ENCODE measurements at regions not wholly inside any gene's neighbourhood (a gene's known extent, or its start where the extent isn't known, plus 50 kb on each side); places are given as distances from the start of the nearest gene placed in this dataset.
A peak's percentile ranks its signal among the peaks of the same experiment; 100 is the strongest.
"Not testable (repeated sequence)": the region's sequence is repeated elsewhere in the genome, so short reads cannot be mapped to it uniquely, and the experiment has no call there.

DNA sequence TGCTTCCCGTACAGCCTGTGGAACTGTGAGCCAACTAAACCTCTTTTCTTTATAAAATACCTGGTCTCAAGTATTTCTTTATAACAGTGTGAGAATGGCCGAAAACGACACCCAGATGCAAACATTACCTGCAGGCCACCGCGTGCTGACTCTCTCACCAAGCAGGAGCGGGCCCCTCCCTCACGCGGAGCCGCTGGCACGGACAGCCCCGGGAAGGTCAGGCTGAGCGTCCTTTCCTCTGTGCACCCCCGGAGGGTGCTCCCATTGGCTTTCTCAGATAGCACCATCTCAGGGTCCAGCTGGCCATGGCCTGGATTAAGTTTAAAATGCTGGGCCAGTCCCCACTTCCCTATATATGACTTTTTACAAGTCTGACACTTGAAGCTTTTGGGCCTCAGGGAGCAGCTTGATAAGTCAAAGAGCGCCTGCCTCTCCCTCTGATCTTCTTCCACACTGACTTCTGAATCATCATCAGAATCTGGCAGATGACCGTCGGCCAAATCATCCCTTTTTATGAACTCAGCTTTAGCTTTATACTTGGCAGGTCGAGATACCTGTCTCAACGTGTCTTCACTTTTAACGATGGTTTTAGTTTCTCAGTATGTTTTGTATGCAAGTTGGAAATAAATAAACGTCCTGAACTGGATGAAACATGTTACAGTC, 115.1 kb upstream of the PRKX start:
- not testable (repeated sequence) for DNase-seq (ENCODE audit: insufficient read length, low spot score); FAIRE-seq

DNA sequence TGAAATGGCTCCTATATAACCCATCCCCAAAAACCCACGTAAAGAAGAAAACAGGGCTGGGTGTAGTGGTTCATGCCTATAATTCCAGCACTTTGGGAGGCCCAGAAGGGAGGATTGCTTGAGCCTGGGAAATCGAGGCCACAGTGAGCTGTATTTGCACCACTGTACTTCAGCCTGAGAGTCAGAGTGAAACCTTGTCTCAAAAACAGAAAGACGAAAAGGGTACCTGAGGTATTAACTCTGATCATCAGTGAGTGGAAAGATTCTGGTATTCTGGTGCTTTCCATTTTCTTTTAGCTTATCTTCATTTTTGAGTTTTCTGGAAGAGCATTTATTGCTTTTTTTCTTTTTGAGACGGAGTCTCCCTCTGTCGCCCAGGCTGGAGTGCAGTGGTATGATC, 110.6 kb upstream of the PRKX start:
- DNase-seq (ENCODE audit: insufficient read length, low spot score); FAIRE-seq: not testable (repeated sequence)

DNA sequence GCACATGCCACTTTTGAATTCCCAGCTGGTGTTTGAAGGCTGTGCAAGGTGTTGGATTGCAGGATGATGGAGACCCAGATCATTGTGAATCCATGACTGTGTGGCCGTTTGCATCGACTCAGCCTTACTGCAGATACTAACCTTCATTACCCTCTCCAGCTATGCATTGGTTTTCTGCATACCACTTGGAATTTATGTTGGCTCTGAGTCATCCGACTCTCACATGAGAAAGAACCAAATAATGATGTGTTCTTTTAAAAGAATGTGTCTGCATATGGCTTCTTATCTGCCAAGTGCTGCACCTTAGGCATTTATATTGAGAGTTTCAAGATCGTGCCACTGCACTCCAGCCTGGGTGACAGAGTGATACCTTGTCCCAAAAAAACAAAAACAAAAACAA, 106.7 kb upstream of the PRKX start:
- no peak for FAIRE-seq
- DNase-seq (ENCODE audit: insufficient read length, low spot score) = no peak

DNA sequence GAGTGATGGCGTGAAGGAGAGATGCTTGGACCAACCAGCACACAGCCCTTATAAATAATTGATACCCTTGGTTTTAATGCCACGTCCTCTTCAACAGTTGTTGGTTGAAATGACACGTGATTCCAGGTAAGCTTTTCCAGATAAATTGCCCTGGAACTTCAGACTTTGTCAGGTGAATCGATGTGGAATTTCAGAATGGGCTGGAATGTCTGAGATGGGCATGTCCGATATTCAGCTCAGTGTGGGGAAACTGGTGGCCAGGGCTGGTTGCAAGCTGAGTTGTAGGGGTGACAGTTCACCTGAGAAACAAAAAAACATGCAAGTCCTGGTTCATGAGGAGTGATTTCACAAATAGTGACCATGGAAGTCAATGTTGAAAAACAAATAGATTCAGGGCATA, 104.0 kb upstream of the PRKX start:
- DNase-seq (ENCODE audit: insufficient read length, low spot score); FAIRE-seq: not testable (repeated sequence)

DNA sequence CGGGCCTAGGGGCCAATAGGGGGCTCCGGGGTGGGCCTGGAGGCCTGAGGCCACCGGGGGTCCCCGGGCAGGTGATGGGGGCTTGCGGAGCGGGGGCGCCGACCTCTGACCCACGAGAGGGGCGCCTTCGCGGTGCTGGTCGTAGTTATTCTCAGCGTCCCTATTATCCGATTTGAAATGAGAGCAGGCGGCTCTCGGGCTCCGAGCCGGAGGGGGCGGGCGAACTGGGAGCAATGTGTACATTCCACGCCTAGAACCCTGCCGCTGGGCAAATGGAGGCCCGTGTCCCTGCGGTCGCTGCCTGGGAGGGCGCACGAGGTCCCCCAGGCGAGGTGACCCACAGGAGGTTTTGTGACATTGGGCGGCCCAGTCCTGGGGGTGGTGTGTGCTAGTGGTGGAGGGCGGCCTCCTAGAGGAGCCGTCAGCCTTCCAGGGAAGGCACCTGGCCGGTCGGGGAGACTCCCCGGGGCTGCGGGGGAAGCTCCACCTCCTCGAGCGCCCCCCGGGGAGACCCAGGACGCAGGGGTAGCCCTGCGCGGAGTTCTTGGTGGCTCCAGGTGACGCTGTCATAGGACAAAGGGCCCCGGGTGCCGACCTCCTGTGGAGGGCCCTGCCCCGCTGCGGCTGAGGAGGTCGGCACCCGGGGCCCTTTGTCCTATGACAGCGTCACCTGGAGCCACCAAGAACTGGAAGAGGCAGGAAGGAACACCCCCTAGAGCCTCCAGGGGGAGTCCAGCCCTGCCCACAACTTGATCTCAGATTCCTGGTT, 102.6 kb upstream of the PRKX start:
- no peak for DNase-seq (ENCODE audit: insufficient read length, low spot score)
- peak; percentile 81 for FAIRE-seq

DNA sequence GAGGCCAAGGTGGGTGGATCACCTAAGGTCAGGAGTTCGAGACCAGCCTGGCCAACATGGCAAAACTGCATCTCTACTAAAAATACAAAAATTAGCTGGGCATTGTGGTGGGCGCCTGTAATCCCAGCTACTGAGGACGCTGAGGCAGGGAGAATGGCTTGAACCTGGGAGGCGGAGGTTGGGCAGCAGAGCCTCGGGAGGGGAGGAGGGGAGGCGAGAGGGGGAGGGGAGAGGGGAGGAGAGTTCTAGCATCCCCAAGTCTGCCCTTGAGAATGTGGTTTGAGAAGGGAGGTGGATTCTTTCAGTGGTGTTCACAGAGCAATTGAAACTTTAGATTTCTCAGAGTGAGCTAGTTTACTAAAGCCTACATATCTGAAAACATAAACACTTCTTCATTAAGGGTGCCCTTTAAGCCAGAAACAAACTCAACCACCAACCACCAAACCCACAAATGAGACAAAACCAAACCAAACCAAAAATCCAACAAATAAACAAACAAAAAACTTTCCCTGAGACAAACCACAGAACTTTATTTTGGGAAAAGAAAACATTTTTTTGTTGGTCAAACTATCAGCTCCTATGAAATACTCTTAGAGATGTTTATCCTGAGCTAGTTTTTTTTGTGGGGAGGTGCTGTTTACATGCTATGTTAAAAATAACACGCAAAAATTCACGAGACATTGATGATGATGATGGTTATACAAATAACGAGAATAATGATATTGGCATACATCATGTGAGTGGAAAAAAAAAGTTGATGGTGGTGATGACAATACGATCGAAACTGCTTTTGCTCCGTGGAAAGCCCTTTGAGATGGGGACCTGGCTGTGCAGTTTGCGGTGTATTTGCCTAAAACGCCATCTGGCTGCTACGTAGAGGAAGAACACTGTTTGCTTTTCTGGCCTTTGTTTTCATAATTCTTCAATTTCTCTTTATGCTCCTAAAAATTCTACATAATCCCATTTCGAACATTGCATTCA, 98.2 kb upstream of the PRKX start:
- peak; percentile 91 for FAIRE-seq
- DNase-seq (ENCODE audit: insufficient read length, low spot score) = peak; percentile 19

DNA sequence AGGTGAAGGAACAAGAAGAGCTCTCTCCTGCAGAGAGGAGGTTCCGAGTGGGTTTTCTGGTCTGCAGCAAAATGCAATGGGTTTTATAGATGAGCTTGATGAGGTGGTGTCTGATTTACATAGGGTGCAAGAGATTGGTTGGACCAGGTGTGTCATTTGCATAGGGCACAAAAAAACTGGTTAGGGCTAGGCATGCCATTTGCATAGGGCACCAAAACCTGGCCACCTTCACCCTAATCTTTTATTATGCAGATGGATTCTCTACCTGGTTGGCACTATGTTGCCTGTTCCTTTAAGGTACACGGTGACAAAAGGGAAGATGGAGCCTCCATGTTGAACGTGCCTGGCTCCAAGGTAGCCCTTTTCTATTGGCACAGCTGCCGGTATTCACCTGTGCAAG, 94.5 kb upstream of the PRKX start:
- FAIRE-seq (no peak), DNase-seq (ENCODE audit: insufficient read length, low spot score) (no peak)

DNA sequence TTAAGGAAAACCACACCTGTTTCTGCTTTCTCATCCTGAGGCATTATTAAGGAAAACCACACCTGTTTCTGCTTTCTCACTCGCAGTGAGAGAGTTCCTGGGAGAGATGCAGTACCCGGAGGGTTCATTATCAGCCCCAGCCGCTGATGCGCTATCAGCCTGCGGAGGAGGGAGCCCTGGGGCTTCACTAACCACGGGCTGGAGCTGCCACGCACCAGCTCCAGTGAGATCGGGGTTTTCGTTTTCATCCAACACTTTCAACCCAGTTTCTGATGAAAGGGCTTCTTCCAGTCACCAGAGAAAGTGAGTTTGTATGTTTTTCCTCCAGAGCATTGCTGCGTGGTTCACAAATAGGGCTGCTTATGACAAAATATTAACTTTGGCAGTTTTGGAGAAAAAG, 93.2 kb upstream of the PRKX start:
- FAIRE-seq = no peak

DNA sequence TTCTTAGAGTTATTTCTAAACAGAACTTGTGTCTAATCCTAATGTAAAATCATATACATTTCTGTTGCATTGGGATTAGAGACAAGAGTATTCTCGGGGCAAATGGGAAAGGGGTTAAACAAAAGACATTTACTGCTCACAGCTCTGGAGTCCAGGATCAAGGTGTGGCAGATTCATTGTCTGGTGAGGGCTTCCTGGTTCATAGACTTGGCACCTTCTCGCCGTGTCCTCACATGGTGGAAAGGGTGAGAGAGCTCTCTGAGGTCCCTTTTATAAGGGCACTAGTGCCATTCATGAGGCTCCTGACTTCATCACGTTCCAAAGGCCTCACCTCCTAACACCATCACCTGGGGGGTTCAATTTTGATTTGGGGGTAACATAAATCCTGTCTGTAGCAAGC, 90.3 kb upstream of the PRKX start:
- FAIRE-seq (no peak), DNase-seq (ENCODE audit: insufficient read length, low spot score) (no peak)

More for the DNA sequence above, 93.2 kb upstream of the PRKX start:
- DNase-seq (ENCODE audit: insufficient read length, low spot score) = no peak

DNA sequence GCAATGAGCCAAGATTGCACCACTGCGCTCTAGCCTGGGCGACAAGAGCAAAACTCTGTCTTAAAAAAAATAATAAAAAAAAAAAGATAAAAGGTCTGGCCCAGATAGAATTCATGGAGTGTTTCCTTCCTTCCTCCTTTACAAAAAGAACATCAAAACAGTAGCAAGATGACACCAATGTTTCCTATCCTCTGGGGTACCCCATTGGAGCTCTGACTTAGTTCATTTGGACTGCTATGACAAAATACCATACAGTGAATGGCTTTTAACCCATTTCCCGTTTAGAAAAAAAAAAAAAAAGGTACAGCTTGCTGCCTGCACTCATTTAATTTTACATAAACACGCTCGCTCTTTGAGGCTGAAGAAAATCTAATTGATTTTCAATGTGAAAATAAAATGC, 89.9 kb upstream of the PRKX start:
- DNase-seq (ENCODE audit: insufficient read length, low spot score) (no peak), FAIRE-seq (no peak)

DNA sequence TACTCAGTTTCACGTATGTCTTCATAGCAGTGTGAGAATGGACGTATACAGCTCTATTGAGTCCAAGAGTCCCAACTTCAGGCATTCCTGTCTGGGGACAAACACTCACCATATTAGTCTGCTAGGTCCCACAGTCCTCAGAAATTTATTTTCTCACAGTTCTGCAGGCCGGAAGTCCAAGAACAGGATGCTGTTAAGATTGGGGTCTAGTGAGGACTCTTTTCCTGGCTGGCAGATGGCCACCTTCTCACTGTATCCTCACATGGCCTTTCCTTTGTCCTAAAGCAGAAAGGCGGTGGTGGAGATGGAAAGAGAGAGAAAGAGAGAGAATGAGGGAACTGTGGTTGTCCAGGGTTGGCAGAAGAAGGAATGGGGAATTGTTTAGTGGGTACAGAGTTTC, 82.0 kb upstream of the PRKX start:
- DNase-seq (ENCODE audit: insufficient read length, low spot score); FAIRE-seq: not testable (repeated sequence)

DNA sequence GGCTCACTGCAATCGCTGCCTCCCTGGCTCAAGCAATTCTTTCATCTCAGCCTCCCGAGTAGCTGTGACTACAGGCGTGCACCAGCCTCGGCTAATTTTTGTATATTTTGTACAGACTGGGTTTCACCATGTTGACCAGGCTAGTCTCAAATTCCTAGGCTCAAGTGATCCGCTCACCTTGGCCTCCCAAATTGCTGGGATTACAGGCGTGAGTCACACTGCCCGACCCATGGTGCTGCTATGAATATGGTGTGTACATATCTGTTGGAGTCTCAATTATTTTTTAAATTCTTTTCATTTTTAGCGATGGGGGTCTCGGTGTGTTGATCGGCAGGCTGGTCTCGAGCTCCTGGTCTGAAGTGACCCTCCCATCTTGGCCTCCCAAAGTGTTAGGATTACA, 78.0 kb upstream of the PRKX start:
- FAIRE-seq = no peak
- DNase-seq (ENCODE audit: insufficient read length, low spot score) = no peak

DNA sequence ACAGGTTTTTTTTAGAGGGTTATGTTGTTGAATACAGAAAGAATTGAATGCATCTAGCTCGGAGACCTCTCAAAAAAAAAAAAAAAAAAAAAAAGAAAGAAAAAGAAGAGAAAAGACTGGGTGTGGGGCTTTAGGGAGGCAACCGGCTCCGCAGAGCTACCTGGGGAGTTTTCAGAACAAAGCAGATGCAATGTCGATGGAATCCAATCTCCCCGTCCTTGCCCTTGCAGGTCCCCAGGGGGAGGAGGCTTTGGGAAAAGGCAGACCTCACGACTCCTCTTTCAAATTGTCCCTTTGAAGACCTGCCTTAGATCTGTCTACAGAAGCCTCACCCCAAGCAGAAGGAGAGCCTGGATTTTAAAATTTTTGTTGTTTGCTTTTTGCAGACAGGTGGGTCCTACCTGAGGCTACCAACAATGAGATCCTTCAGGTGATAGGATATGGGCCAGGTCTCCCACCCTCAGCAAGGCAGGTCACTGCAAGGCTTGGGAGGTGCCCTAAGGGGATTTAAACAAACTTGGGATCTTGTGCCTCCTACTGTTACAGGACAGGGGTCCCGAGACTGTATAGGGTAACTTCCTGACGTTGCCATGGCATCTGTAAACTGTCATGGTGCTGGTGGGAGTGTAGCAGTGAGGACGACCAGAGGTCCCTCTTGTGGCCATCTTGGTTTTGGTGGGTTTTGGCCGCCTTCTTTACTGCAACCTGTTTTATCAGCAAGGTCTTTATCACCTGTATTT, 75.2 kb upstream of the PRKX start:
- FAIRE-seq (no peak), DNase-seq (ENCODE audit: insufficient read length, low spot score) (no peak)

DNA sequence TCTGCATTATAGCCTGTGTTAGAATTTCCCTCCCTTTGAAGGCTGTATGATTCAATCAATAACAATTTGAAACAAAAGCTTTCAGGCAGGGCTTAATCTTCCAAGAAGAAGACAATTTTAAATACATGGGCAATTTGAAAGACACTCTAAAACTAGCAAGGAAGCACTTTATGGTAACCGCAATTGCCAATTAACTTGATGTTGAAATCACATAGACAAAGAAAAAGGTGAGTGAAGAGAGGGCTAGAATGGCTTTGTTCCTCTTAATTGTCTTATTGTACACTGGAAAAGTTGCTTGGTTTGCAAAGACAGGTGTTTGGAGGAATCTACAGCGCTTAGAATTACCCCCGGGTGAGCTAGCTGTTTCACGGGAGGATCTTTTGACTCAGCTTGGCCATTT, 74.4 kb upstream of the PRKX start:
- no peak for FAIRE-seq
- DNase-seq (ENCODE audit: insufficient read length, low spot score) = no peak

DNA sequence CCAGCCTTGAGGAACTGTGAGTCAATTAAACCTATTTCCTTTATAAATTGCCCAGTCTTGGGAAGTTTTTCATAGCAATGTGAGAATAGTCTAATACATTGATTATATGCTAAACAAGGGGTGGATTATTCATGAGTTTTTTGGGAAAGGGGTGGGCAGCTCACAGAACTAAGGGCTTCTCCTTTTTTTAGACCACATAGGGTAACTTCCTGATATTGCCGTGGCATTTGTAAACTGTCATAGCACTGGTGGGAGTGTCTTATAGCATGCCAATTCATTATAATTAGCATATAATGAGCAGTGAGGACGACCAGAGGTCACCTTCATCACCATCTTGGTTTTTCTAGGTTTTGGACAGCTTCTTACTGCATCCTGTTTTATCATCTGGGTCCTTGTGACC, 72.4 kb upstream of the PRKX start:
- DNase-seq (ENCODE audit: insufficient read length, low spot score); FAIRE-seq: not testable (repeated sequence)

DNA sequence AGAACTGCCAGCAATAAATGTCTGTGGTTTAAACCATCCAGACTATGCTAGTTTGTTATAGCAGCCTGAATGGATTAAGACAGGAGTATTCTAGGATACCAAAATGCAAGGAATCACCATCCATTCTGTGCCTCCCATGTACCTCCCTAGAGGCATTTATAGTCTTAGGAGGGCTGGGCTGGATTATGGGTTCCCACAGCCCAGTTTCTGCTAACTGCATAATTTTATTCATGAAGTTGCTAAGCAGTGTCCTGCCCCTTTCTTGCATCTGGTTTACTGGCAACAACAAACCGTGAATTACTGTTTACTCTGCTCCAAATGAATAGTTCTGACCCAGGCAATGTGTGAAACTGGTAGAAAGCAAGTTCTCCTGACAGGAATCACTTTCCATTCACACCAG, 67.1 kb upstream of the PRKX start:
- FAIRE-seq (no peak), DNase-seq (ENCODE audit: insufficient read length, low spot score) (no peak)

DNA sequence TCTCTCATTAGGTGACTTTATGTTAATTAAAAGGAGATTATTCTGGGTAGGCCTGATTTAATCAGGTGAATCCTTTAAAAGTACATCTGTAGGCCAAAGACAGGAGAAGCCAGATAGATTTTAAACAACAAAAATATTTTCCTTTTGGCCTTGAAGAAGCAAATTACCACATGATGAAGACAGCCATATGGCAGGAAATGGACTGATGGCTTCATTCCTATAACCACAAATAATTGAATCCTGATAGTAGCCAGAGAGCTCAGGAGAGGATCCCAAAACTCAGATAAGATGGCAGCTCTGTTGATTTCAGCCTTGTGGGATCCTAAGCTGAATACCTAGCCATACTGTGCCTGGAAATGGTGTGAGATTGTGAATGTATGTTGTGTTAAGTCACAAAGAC, 66.1 kb upstream of the PRKX start:
- FAIRE-seq (no peak), DNase-seq (ENCODE audit: insufficient read length, low spot score) (no peak)

DNA sequence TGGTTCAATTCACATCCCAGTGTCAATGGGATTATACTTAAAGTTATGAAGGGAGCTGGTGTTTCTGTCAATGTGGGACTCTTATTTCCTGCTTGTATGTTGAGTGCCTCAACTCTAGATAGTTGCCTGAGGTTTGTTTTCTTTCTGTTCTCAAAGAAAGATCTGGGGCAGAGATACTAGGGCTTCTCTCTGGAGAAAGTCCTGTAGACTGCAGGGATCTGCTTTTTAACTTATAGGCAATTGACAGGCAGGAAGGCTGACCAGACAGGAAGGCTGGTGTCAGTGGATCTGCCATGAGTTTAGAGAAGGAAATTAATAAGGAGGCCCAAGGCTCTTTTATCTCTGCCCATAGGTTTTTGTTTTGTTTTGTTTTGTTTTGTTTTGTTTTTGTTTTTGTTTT, 64.0 kb upstream of the PRKX start:
- DNase-seq (ENCODE audit: insufficient read length, low spot score) (no peak), FAIRE-seq (no peak)

DNA sequence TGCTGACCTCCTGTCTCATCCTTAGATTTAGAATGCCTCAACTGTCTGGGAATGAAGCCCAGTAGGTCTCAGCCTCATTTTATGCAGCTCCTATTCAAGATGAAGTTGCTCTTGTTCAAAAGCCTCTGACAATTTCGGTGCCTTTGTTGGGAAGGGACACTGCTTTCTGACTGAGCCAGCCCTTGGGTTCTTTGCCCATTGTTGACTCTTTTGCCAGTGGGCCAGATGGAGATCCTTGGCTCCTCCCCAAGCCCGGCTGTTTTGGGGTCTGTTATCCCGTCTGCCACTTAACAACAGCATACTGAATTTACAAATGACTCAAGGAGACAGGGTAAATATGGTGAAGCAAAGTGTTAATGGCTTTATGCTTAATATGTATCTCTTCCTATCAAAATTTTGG, 58.3 kb upstream of the PRKX start:
- no peak for DNase-seq (ENCODE audit: insufficient read length, low spot score)
- no peak for FAIRE-seq

DNA sequence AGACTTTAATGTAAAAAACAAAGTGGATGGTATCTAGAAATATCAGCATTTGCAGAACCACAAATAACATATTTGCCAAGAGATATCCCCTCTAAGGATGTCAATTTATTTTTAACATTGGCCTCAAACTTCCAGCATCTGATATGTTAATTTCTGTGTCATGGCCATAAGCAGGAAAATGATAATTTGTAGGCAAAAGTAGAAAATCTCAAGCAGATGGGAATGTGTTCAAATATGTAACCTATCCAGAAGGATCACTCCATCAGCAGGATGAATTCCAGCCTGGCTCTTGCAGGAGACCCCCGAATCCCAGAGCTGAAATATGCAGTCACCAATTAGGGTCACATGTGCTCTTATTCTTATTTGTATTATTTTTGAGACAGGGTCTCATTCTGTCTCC, 55.4 kb upstream of the PRKX start:
- no peak for DNase-seq (ENCODE audit: insufficient read length, low spot score)
- no peak for FAIRE-seq
